Endothelial cell of umbilical vein (primary cell): ENCODE measurements at regions not wholly inside any gene's neighbourhood (a gene's known extent, or its start where the extent isn't known, plus 50 kb on each side); places are given as distances from the start of the nearest gene placed in this dataset.

Experiments
- BruUV-seq: library from RNA; stranded (reverse); fragments of 400-500 nt; replicated peaks from 2 replicates; lab custom pipeline; 2021; lab: Mats Ljungman, UMichigan
- CTCF ChIA-PET: fragments of 300-600, 350-600 bp; sonication (Branson Sonifier 250); formaldehyde crosslinking; loops from one replicate; lab custom pipeline; 2021; ENCODE audit warnings: antibody characterized with exemption, inconsistent platforms; lab: Charles Lee
- POLR2A ChIA-PET: fragments of 300-600, 350-600 bp; sonication (Branson Sonifier 250); formaldehyde crosslinking; loops from one replicate; lab custom pipeline; 2021; ENCODE audit warnings: antibody characterized with exemption, inconsistent platforms; lab: Charles Lee
- DNase-seq: peaks from one replicate; pipeline ENCODE4 v3.0.0-alpha.2; 2011; ENCODE audit warnings: low read depth, low spot score
- FAIRE-seq: peaks from 2 replicates; lab custom pipeline; 2011; peaks lifted over from hg19 to GRCh38; lab: Jason Lieb, UNC
- H2AFZ ChIP-seq: 2 replicates; pipeline ENCODE4 v1.6.0; 2012; ENCODE audit warnings: low read depth, low read length, control low read depth, inconsistent platforms
- H3K27ac ChIP-seq: 2 replicates; pipeline ENCODE4 v1.5.1; 2011; ENCODE audit warnings: low read depth, mild to moderate bottlenecking, control low read depth, low read length, moderate library complexity; ENCODE audit not compliant: insufficient read depth
- H3K27me3 ChIP-seq, 2 experiments: 2 replicates each; pipeline versions ENCODE4 v1.6.0 to v1.6.1; 2011; ENCODE audit warnings: low read length in 2 of 2, mixed read lengths in 1 of 2; ENCODE audit not compliant: control insufficient read depth in 2 of 2, insufficient read depth in 2 of 2
- H3K36me3 ChIP-seq, 2 experiments: 2 replicates in 1 of 2; 3 replicates in 1 of 2; pipeline ENCODE4 v1.5.1; 2011; ENCODE audit warnings: low read length in 2 of 2, mild to moderate bottlenecking in 1 of 2, moderate library complexity in 1 of 2; ENCODE audit not compliant: control insufficient read depth in 2 of 2, insufficient read depth in 2 of 2; ENCODE audit errors: extremely low read depth in 1 of 2
- H3K4me1 ChIP-seq: 3 replicates; pipeline ENCODE4 v1.5.1; 2011; ENCODE audit warnings: mild to moderate bottlenecking, low read length; ENCODE audit not compliant: control insufficient read depth, insufficient read depth; ENCODE audit errors: extremely low read depth
- H3K4me2 ChIP-seq: 2 replicates; pipeline ENCODE4 v1.6.1; 2011; ENCODE audit warnings: low read length, control low read depth, mixed read lengths; ENCODE audit not compliant: insufficient read depth
- H3K4me3 ChIP-seq, 3 experiments: fragments of 200-600 bp in 1 of 3; sonication (generic), shearing (Covaris generic) in 1 of 3; replicated peaks in 1 of 3; 2 replicates each; pipeline ENCODE4 v1.5.1; 2011 to 2016; ENCODE audit warnings: control low read depth in 3 of 3, low read length in 3 of 3, mild to moderate bottlenecking in 2 of 3, inconsistent platforms in 1 of 3, low read depth in 1 of 3, moderate library complexity in 1 of 3; ENCODE audit not compliant: insufficient read depth in 1 of 3
- H3K79me2 ChIP-seq: 2 replicates; pipeline ENCODE4 v1.6.0; 2012; ENCODE audit warnings: low read length, inconsistent platforms; ENCODE audit not compliant: control insufficient read depth, insufficient read depth
- H3K9ac ChIP-seq: replicated peaks from 2 replicates; pipeline ENCODE3; 2011; ENCODE audit warnings: low read length, control low read depth; ENCODE audit not compliant: insufficient read depth; ENCODE audit errors: extremely low read depth
- H3K9me1 ChIP-seq: replicated peaks from 3 replicates; pipeline ENCODE4 v1.6.0; 2011; ENCODE audit warnings: mild to moderate bottlenecking, low read length; ENCODE audit not compliant: control insufficient read depth, insufficient read depth; ENCODE audit errors: extremely low read depth
- H3K9me3 ChIP-seq: replicated peaks from 2 replicates; pipeline ENCODE4 v1.5.1; 2012; ENCODE audit warnings: low read length, inconsistent platforms; ENCODE audit not compliant: control insufficient read depth, insufficient read depth
- H4K20me1 ChIP-seq: replicated peaks from 2 replicates; pipeline ENCODE3; 2011; ENCODE audit warnings: mild to moderate bottlenecking, low read length; ENCODE audit not compliant: control insufficient read depth, insufficient read depth; ENCODE audit errors: extremely low read depth
- CTCF ChIP-seq, 2 donors: IDR thresholded peaks; 1 replicate in 1 of 2; 2 replicates in 1 of 2; pipeline ENCODE4 v1.5.1; 2011; ENCODE audit warnings: low read length in 2 of 2, mild to moderate bottlenecking in 2 of 2, moderate library complexity in 2 of 2, control low read depth in 1 of 2, inconsistent platforms in 1 of 2, low read depth in 1 of 2; ENCODE audit not compliant: insufficient read depth in 1 of 2; ENCODE audit errors: extremely low read depth in 1 of 2
- EZH2 ChIP-seq: IDR thresholded peaks from 2 replicates; pipeline ENCODE4 v1.6.1; 2012; ENCODE audit warnings: borderline replicate concordance, low read depth, mild to moderate bottlenecking, moderate library complexity, low read length, inconsistent platforms; ENCODE audit not compliant: severe bottlenecking
- FOS ChIP-seq: IDR thresholded peaks from 2 replicates; pipeline ENCODE4 v1.6.1; 2011; ENCODE audit warnings: mild to moderate bottlenecking, low read length, moderate library complexity, borderline replicate concordance; ENCODE audit not compliant: insufficient read depth
- GATA2 ChIP-seq: IDR thresholded peaks from 2 replicates; pipeline ENCODE4 v1.7.0; 2011; ENCODE audit warnings: low read depth, mild to moderate bottlenecking, moderate library complexity, mixed read lengths, low read length; ENCODE audit not compliant: insufficient read length, insufficient read depth
- JUN ChIP-seq: IDR thresholded peaks from 2 replicates; pipeline ENCODE4 v1.6.1; 2011; ENCODE audit warnings: borderline replicate concordance, low read depth; ENCODE audit not compliant: insufficient read length, insufficient read depth
- MAX ChIP-seq: IDR thresholded peaks from 2 replicates; pipeline ENCODE4 v1.6.1; 2011; ENCODE audit not compliant: insufficient read depth, insufficient read length
- MYC ChIP-seq: IDR thresholded peaks from one replicate; pipeline ENCODE4 v1.6.1; 2011; ENCODE audit warnings: mild to moderate bottlenecking, low read depth, low read length
- POLR2A ChIP-seq: IDR thresholded peaks from 2 replicates; pipeline ENCODE4 v1.6.1; 2012; ENCODE audit warnings: low read depth, mild to moderate bottlenecking, control low read depth, low read length
- POLR2AphosphoS5 ChIP-seq: IDR thresholded peaks from 2 replicates; pipeline ENCODE4 v1.6.1; 2012; ENCODE audit warnings: low read depth, mild to moderate bottlenecking, control low read depth, low read length, moderate library complexity; ENCODE audit not compliant: insufficient read depth
- dilution Hi-C: fragments of 300-500 bp; cut with MboI; formaldehyde crosslinking; loops from one replicate; pipeline ENCODE4 v1.15.0; 2019; ENCODE audit warnings: low sequenced_read_pairs; ENCODE audit not compliant: extremely low pct_ligation_motif_present
- intact Hi-C: fragments of 100-400 bp; cut with micrococcal nuclease; formaldehyde crosslinking; loops from one replicate; pipeline ENCODE4 v1.10.0; 2022

DNA sequence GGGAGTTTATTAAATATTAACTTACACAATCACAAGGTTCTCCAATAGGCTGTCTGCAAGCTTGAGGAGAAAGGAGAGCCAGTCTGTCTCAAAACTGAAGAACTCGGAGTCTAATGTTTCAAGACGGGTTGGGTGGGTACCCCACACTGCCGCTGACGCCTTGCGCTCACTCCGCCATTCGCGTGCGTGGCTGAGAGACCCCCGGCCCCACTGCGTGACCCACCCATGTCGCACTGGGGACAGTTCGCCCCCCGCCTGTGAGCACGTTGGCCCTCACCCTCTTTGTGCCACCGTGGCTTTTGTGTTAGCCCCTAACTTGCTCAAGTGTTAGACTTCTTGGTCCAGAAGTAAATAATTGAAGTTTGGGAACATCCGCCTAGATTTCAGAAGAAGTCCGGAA lies 270.0 kb upstream of the ITGA1 start:
- no TSS peak for BruUV-seq
- no peak for FAIRE-seq

GRCh38 chr5:52520171-52520570 lies 267.5 kb upstream of the ITGA1 start:
- Histone ChIP-seq H3K9me3 (no peaks in the 10 kb centered on the region), H3K9me1 (no peaks in the 10 kb centered on the region), H3K79me2 (no peaks in the 10 kb centered on the region), H3K27me3 (no peaks in the 10 kb centered on the region), H3K36me3 (no peaks in the 10 kb centered on the region), H3K27ac (no peak overlapping the region), H3K4me2 (no peak overlapping the region), H3K9ac (no peak overlapping the region), H4K20me1 (no peaks in the 10 kb centered on the region), H3K4me1 (no peaks in the 10 kb centered on the region), H3K4me3 (no peak overlapping the region), H2AFZ (no peak overlapping the region)
- intact Hi-C loops (no loop called here), dilution Hi-C loops (no loop called here)
- ChIA-PET CTCF (no interaction called here), POLR2A (no interaction called here)
- no TSS peak for BruUV-seq
- FAIRE-seq (no peak), DNase-seq (no peak)
- no peak for TF ChIP-seq MYC
- no peak for TF ChIP-seq JUN
- TF ChIP-seq EZH2, result no peak
- TF ChIP-seq FOS, result no peak
- TF ChIP-seq POLR2AphosphoS5, result no peak
- TF ChIP-seq GATA2, result no peak
- TF ChIP-seq POLR2A, result no peak
- no peak for TF ChIP-seq CTCF (IDR thresholded peaks at IDR 0.05; ENCODE audit: extremely low read depth in 1 of 2, insufficient read depth in 1 of 2, low read depth in 1 of 2, low read length in 2 of 2)
- TF ChIP-seq MAX, result no peak

More for the DNA sequence above, 270.0 kb upstream of the ITGA1 start:
- CTCF ChIA-PET, result no interaction called here
- Histone ChIP-seq H2AFZ (no peak overlapping the region), H3K9me1 (no peaks in the 10 kb centered on the region), H3K4me1 (no peaks in the 10 kb centered on the region), H3K27me3 (no peaks in the 10 kb centered on the region), H3K9ac (no peak overlapping the region), H3K4me3 (no peak overlapping the region), H3K9me3 (no peaks in the 10 kb centered on the region), H3K36me3 (no peaks in the 10 kb centered on the region), H3K4me2 (no peak overlapping the region), H3K27ac (no peak overlapping the region), H3K79me2 (no peaks in the 10 kb centered on the region), H4K20me1 (no peaks in the 10 kb centered on the region)
- POLR2A ChIA-PET, result no interaction called here
- dilution Hi-C loops, result no loop called here
- DNase-seq, result no peak
- intact Hi-C loops, result no loop called here
- no peak for TF ChIP-seq GATA2
- no peak for TF ChIP-seq POLR2A
- no peak for TF ChIP-seq MYC
- no peak for TF ChIP-seq JUN
- TF ChIP-seq CTCF (IDR thresholded peaks at IDR 0.05; ENCODE audit: extremely low read depth in 1 of 2, insufficient read depth in 1 of 2, low read depth in 1 of 2, low read length in 2 of 2), result no peak
